Smooth muscle cell (in vitro differentiated cells): ENCODE measurements at regions not wholly inside any gene's neighbourhood (a gene's known extent, or its start where the extent isn't known, plus 50 kb on each side); places are given as distances from the start of the nearest gene placed in this dataset.

Experiments used
- DNase-seq: peaks from one replicate; lab custom pipeline; 2025; ENCODE audit not compliant: unreplicated experiment; lab: John Stamatoyannopoulos, UW
- H2AFZ ChIP-seq: fragments of 200-600 bp; sonication (generic); 2 replicates; pipeline ENCODE4 v1.6.0; 2016; ENCODE audit warnings: antibody characterized with exemption, low read depth, mild to moderate bottlenecking
- H3F3A ChIP-seq: fragments of 200-600 bp; sonication (generic); 2 replicates; pipeline ENCODE4 v1.6.0; 2017; ENCODE audit warnings: antibody characterized with exemption, low read depth
- H3K27ac ChIP-seq: fragments of 200-600 bp; sonication (generic); 2 replicates; pipeline ENCODE4 v1.5.1; 2016; ENCODE audit warnings: low read depth, mild to moderate bottlenecking
- H3K27me3 ChIP-seq: fragments of 200-600 bp; sonication (generic); 2 replicates; pipeline ENCODE4 v1.6.1; 2016; ENCODE audit warnings: low read depth, mild to moderate bottlenecking
- H3K36me3 ChIP-seq: fragments of 200-600 bp; sonication (generic); 2 replicates; pipeline ENCODE4 v1.5.1; 2016; ENCODE audit warnings: low read depth
- H3K4me1 ChIP-seq: fragments of 200-600 bp; sonication (generic); 2 replicates; pipeline ENCODE4 v1.5.1; 2016; ENCODE audit warnings: low read depth
- H3K4me2 ChIP-seq: fragments of 200-600 bp; sonication (generic); 2 replicates; pipeline ENCODE4 v1.6.0; 2016; ENCODE audit warnings: mild to moderate bottlenecking
- H3K4me3 ChIP-seq: fragments of 200-600 bp; sonication (generic); 2 replicates; pipeline ENCODE4 v1.5.1; 2016; ENCODE audit warnings: mild to moderate bottlenecking
- H3K79me2 ChIP-seq: fragments of 200-600 bp; sonication (generic); 2 replicates; pipeline ENCODE4 v1.6.0; 2016; ENCODE audit warnings: low read depth, mild to moderate bottlenecking
- H3K9ac ChIP-seq: fragments of 200-600 bp; sonication (generic); 2 replicates; pipeline ENCODE4 v1.6.0; 2016; ENCODE audit warnings: low read depth
- H3K9me3 ChIP-seq: fragments of 200-600 bp; sonication (generic); replicated peaks from 2 replicates; pipeline ENCODE4 v1.5.1; 2016; ENCODE audit warnings: low read depth
- H4K20me1 ChIP-seq: fragments of 200-600 bp; sonication (generic); 2 replicates; pipeline ENCODE4 v1.6.0; 2016; ENCODE audit warnings: low read depth
- WGBS: methylation state at CpG from one replicate; pipeline ENCODE4 v1.1.7; 2016; ENCODE audit warnings: low lambda C conversion rate; 5-methylcytosine and 5-hydroxymethylcytosine counted together
- TF ChIP-seq, protein P1 (sequence below): fragments of 200-600 bp; sonication (generic); IDR thresholded peaks from 2 replicates; pipeline ENCODE4 v1.5.1; 2017; ENCODE audit warnings: borderline replicate concordance, mild to moderate bottlenecking, antibody characterized with exemption; ENCODE audit not compliant: insufficient read depth, poor library complexity, severe bottlenecking

DNA sequence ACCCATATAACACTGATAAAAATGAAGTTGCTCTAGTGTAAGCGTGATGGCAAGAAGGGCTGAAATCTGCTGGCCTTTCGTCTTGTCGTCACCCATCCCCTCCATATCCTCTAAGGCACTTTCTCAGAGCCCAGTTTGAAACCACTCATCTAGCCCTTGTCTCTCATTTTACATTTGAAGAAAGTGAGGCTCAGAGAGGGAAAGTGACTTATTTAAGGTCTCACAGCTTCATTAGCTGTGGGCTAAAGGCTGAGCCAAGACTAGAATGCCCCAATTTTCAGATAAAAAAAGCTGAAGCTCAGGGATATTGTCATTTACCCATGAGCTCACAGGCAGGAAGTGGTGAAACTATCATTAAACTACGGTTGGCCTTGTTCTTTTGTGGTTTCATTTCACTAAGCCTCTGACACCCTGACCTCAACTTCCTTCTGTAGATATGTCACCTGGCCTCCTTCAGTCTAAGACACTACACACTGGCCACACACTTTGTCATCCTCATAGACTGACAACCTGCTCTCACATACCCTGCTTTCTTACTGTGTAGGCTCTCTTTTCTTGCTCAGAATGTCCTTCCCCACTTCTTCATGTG lies 176.7 kb upstream of the DMAC1 start:
- no peak for DNase-seq
- H3K4me1 ChIP-seq, result no peaks in the 10 kb centered on the region
- H3K27me3 ChIP-seq, result no peaks in the 10 kb centered on the region
- no peaks in the 10 kb centered on the region for H3K9me3 ChIP-seq
- H3K79me2 ChIP-seq, result no peaks in the 10 kb centered on the region
- 58% methylated on average over 4 of the region's 4 CpGs for WGBS
- no peaks in the 10 kb centered on the region for H4K20me1 ChIP-seq
- H3K27ac ChIP-seq, result no peak overlapping the region
- no peak overlapping the region for H2AFZ ChIP-seq
- H3K9ac ChIP-seq, result no peak overlapping the region
- H3K4me2 ChIP-seq, result no peak overlapping the region
- H3K4me3 ChIP-seq, result no peak overlapping the region
- TF ChIP-seq, protein P1, sequence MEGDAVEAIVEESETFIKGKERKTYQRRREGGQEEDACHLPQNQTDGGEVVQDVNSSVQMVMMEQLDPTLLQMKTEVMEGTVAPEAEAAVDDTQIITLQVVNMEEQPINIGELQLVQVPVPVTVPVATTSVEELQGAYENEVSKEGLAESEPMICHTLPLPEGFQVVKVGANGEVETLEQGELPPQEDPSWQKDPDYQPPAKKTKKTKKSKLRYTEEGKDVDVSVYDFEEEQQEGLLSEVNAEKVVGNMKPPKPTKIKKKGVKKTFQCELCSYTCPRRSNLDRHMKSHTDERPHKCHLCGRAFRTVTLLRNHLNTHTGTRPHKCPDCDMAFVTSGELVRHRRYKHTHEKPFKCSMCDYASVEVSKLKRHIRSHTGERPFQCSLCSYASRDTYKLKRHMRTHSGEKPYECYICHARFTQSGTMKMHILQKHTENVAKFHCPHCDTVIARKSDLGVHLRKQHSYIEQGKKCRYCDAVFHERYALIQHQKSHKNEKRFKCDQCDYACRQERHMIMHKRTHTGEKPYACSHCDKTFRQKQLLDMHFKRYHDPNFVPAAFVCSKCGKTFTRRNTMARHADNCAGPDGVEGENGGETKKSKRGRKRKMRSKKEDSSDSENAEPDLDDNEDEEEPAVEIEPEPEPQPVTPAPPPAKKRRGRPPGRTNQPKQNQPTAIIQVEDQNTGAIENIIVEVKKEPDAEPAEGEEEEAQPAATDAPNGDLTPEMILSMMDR, result no peak
- H3K36me3 ChIP-seq, result no peaks in the 10 kb centered on the region
- H3F3A ChIP-seq, result no peaks in the 10 kb centered on the region

DNA sequence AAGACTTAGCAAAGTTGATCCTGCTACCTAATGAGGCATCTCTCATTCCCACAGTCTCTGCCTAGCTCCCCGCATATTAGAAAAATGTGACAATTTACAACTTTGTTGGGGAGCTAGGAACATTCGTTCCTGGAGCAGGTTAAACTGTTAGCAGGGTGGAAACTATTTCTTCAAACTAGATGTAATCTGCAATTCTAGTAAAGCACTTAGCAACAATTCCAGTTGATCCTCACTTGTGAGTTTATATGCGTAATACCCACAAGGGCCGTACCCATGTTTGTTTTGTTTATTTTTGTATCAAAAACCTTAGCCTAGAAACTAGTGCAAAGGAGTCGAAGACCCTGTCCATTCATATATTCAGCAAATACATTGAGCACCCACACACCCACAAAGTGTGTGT lies 175.8 kb upstream of the DMAC1 start:
- Histone ChIP-seq H3K4me2 (no peak overlapping the region), H3K9ac (no peak overlapping the region), H2AFZ (no peak overlapping the region), H3K27ac (no peak overlapping the region), H3K4me3 (no peak overlapping the region), H3F3A (no peaks in the 10 kb centered on the region), H3K36me3 (no peaks in the 10 kb centered on the region), H3K9me3 (no peaks in the 10 kb centered on the region), H3K4me1 (no peaks in the 10 kb centered on the region), H3K27me3 (no peaks in the 10 kb centered on the region), H3K79me2 (no peaks in the 10 kb centered on the region), H4K20me1 (no peaks in the 10 kb centered on the region)
- WGBS, result 83% methylated on average over 5 of the region's 5 CpGs
- no peak for DNase-seq
- TF ChIP-seq, protein P1, result no peak

DNA sequence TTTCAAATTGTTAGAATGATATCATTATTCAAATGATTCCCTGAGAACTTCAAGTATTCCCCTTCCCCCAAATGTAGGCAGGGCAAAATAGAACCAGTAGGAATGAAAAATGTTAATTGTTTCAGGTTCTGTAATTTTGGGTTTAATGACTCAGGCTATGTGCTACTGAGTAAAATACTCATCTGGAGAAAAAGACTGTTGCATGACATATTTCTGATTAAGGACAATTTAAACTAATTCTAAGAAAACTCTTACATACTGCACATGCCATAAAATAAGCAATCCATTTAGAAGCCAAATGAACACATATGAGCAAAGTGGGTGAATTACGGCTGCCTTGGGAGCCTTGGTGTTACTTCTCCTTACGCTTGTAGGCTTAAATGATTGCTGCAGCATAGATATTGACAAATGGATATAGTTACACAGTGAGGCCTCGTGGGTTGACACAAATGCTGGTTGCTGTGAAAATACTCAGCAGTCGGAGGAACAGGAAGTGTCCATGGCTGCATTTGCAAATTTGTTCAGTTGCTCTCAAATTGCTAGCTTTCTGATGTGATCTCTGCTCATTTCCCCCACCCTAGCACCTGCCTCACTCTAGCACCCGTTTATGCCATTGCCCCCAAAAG lies 174.9 kb upstream of the DMAC1 start:
- H3K4me3 ChIP-seq, result no peak overlapping the region
- no peak overlapping the region for H2AFZ ChIP-seq
- no peaks in the 10 kb centered on the region for H3K4me1 ChIP-seq
- H3K9ac ChIP-seq, result no peak overlapping the region
- H3K79me2 ChIP-seq, result no peaks in the 10 kb centered on the region
- DNase-seq, result no peak
- H4K20me1 ChIP-seq, result no peaks in the 10 kb centered on the region
- no peaks in the 10 kb centered on the region for H3K9me3 ChIP-seq
- no peak overlapping the region for H3K27ac ChIP-seq
- no peaks in the 10 kb centered on the region for H3K27me3 ChIP-seq
- TF ChIP-seq, protein P1, result no peak
- 66% methylated on average over 5 of the region's 5 CpGs for WGBS
- no peaks in the 10 kb centered on the region for H3K36me3 ChIP-seq
- no peaks in the 10 kb centered on the region for H3F3A ChIP-seq
- no peak overlapping the region for H3K4me2 ChIP-seq

DNA sequence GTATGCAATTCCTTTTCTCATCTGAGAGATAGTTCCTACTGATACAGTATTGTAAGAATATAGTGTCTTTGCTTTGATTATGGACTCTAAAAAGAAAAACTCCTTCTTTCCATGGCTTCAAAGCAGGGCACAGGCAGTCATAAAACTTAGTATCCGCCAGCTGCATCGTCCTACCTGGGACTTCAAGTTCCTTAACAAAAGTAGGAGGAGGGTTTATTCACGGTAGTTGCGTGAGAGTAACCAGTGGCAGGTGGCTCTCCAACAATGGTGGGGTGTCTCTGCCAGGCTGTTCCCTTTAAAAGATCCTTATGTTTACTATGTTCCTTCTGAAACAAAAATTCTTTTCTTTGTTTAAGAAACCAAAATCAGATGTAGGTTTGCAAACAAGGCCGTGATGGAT lies 173.5 kb upstream of the DMAC1 start:
- Histone ChIP-seq H3K27ac (no peak overlapping the region), H2AFZ (no peak overlapping the region), H3K27me3 (no peaks in the 10 kb centered on the region), H3K4me2 (no peak overlapping the region), H3K4me1 (no peaks in the 10 kb centered on the region), H3K36me3 (no peaks in the 10 kb centered on the region), H3F3A (no peaks in the 10 kb centered on the region), H3K9me3 (no peaks in the 10 kb centered on the region), H3K79me2 (no peaks in the 10 kb centered on the region), H4K20me1 (no peaks in the 10 kb centered on the region), H3K9ac (no peak overlapping the region), H3K4me3 (no peak overlapping the region)
- WGBS, result 86% methylated on average over 5 of the region's 5 CpGs
- no peak for DNase-seq
- TF ChIP-seq, protein P1, result no peak
